ENCODE measurements at regions not wholly inside any gene's neighbourhood (a gene's known extent, or its start where the extent isn't known, plus 50 kb on each side); places are given as distances from the start of the nearest gene placed in this dataset.

GRCh38 chr2:208978946-208979345, 444.9 kb upstream of the MAP2 start:
- Mint-ChIP-seq H3K4me1 (no peaks in the 10 kb centered on the region), H3K27ac (no peak overlapping the region), H3K9me3 (ENCODE audit: insufficient read depth) (no peaks in the 10 kb centered on the region), H3K27me3 (no peaks in the 10 kb centered on the region), H3K4me3 (no peak overlapping the region)
- Histone ChIP-seq H4K20me1 (ENCODE audit: control insufficient read depth, insufficient read depth, low read length, poor library complexity, severe bottlenecking) (no peaks in the 10 kb centered on the region), H3K4me3 (ENCODE audit: control extremely low read depth in 1 of 5, extremely low read depth in 1 of 5, insufficient read depth in 1 of 5, low read depth in 2 of 5, low read length in 4 of 5) (no peak overlapping the region), H3K4me1 (ENCODE audit: control insufficient read depth in 2 of 2, insufficient read depth in 2 of 2, low read length in 2 of 2) (no peaks in the 10 kb centered on the region), H3K27ac (ENCODE audit: low read length in 2 of 2) (no peak overlapping the region), H3K9ac (ENCODE audit: low read length) (no peak overlapping the region), H3K9me3 (ENCODE audit: control extremely low read depth in 1 of 3, control insufficient read depth in 2 of 3, insufficient read depth in 1 of 3, low read length in 2 of 3) (no peaks in the 10 kb centered on the region), H3K4me2 (replicated peaks; ENCODE audit: low read depth, low read length, poor library complexity, severe bottlenecking) (no peak overlapping the region), H3K36me3 (replicated peaks in 1 of 2; ENCODE audit: control extremely low read depth in 1 of 2, control insufficient read depth in 1 of 2, extremely low read depth in 1 of 2, insufficient read depth in 2 of 2, low read length in 1 of 2) (no peaks in the 10 kb centered on the region), H3K27me3 (replicated peaks in 1 of 4; ENCODE audit: control extremely low read depth in 1 of 4, control insufficient read depth in 3 of 4, insufficient read depth in 4 of 4, low read length in 3 of 4) (no peaks in the 10 kb centered on the region), H2AFZ (ENCODE audit: insufficient read depth, low read depth, low read length, poor library complexity, severe bottlenecking) (no peak overlapping the region), H3K79me2 (ENCODE audit: control insufficient read depth, insufficient read depth, low read length) (no peaks in the 10 kb centered on the region)
- ATAC-seq (ENCODE audit: low read depth) (no peak), DNase-seq (no peak)
- ChIA-PET CTCF (no interaction called here), POLR2A (no interaction called here)
- intact Hi-C loops (cut with micrococcal nuclease), result no loop called here
- no peak for TF ChIP-seq EZH2 (IDR thresholded peaks at IDR 0.05; ENCODE audit: borderline replicate concordance, insufficient read depth, low read depth, low read length, poor library complexity, severe bottlenecking)
- TF ChIP-seq, protein P1, sequence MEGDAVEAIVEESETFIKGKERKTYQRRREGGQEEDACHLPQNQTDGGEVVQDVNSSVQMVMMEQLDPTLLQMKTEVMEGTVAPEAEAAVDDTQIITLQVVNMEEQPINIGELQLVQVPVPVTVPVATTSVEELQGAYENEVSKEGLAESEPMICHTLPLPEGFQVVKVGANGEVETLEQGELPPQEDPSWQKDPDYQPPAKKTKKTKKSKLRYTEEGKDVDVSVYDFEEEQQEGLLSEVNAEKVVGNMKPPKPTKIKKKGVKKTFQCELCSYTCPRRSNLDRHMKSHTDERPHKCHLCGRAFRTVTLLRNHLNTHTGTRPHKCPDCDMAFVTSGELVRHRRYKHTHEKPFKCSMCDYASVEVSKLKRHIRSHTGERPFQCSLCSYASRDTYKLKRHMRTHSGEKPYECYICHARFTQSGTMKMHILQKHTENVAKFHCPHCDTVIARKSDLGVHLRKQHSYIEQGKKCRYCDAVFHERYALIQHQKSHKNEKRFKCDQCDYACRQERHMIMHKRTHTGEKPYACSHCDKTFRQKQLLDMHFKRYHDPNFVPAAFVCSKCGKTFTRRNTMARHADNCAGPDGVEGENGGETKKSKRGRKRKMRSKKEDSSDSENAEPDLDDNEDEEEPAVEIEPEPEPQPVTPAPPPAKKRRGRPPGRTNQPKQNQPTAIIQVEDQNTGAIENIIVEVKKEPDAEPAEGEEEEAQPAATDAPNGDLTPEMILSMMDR (IDR thresholded peaks at IDR 0.05), result no peak

DNA sequence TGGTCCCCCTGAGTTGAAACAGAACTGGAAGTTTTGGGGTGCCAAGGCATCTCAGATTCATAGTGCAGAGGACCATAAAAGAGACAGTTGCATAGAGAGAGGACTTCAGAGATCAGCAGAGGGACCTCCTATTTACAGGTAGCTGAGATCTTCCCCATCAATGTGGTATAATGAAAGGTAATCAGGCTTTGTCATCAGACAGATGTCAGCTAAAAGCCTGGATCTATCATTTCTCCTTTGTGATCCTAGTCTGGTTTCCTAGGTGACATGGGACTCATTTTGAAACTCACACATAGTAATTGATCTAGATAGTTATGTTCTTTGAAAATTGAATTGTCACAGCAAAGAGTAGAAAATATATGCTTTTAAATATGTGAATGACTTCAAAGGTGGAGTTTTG, 443.5 kb upstream of the MAP2 start:
- CTCF ChIA-PET, result no interaction called here
- Histone ChIP-seq H4K20me1 (ENCODE audit: control insufficient read depth, insufficient read depth, low read length, poor library complexity, severe bottlenecking) (no peaks in the 10 kb centered on the region), H3K4me1 (ENCODE audit: control insufficient read depth in 2 of 2, insufficient read depth in 2 of 2, low read length in 2 of 2) (no peaks in the 10 kb centered on the region), H3K27me3 (replicated peaks in 1 of 4; ENCODE audit: control extremely low read depth in 1 of 4, control insufficient read depth in 3 of 4, insufficient read depth in 4 of 4, low read length in 3 of 4) (no peaks in the 10 kb centered on the region), H3K4me2 (replicated peaks; ENCODE audit: low read depth, low read length, poor library complexity, severe bottlenecking) (no peak overlapping the region), H3K27ac (ENCODE audit: low read length in 2 of 2) (no peak overlapping the region), H3K9ac (ENCODE audit: low read length) (no peak overlapping the region), H3K79me2 (ENCODE audit: control insufficient read depth, insufficient read depth, low read length) (no peaks in the 10 kb centered on the region), H3K36me3 (replicated peaks in 1 of 2; ENCODE audit: control extremely low read depth in 1 of 2, control insufficient read depth in 1 of 2, extremely low read depth in 1 of 2, insufficient read depth in 2 of 2, low read length in 1 of 2) (no peaks in the 10 kb centered on the region), H2AFZ (ENCODE audit: insufficient read depth, low read depth, low read length, poor library complexity, severe bottlenecking) (no peak overlapping the region), H3K9me3 (ENCODE audit: control extremely low read depth in 1 of 3, control insufficient read depth in 2 of 3, insufficient read depth in 1 of 3, low read length in 2 of 3) (no peaks in the 10 kb centered on the region), H3K4me3 (ENCODE audit: control extremely low read depth in 1 of 5, extremely low read depth in 1 of 5, insufficient read depth in 1 of 5, low read depth in 2 of 5, low read length in 4 of 5) (no peak overlapping the region)
- ATAC-seq (ENCODE audit: low read depth), result no peak
- Mint-ChIP-seq H3K4me1 (no peaks in the 10 kb centered on the region), H3K27ac (no peak overlapping the region), H3K9me3 (ENCODE audit: insufficient read depth) (no peaks in the 10 kb centered on the region), H3K27me3 (no peaks in the 10 kb centered on the region), H3K4me3 (no peak overlapping the region)
- TF ChIP-seq, protein P1 (IDR thresholded peaks at IDR 0.05), result no peak
- TF ChIP-seq EZH2 (IDR thresholded peaks at IDR 0.05; ENCODE audit: borderline replicate concordance, insufficient read depth, low read depth, low read length, poor library complexity, severe bottlenecking), result no peak
- no peak for DNase-seq
- intact Hi-C loops (cut with micrococcal nuclease), result no loop called here
- POLR2A ChIA-PET, result no interaction called here
